Renal cortical epithelial cell (primary cell): ENCODE measurements at regions not wholly inside any gene's neighbourhood (a gene's known extent, or its start where the extent isn't known, plus 50 kb on each side); places are given as distances from the start of the nearest gene placed in this dataset.
"Not testable (repeated sequence)": the region's sequence is repeated elsewhere in the genome, so short reads cannot be mapped to it uniquely, and the experiment has no call there.

Experiments
- DNase-seq: peaks from one replicate; pipeline ENCODE4 v3.0.0-alpha.2; 2011; ENCODE audit warnings: low read depth

- DNase-seq: not testable (repeated sequence)
Observed at GRCh38 chr9:138213748-138214147, 336.2 kb downstream of the CACNA1B start.

GRCh38 chr9:138214548-138214947, 337.0 kb downstream of the CACNA1B start:
- not testable (repeated sequence) for DNase-seq

GRCh38 chr9:138215588-138215987, 338.0 kb downstream of the CACNA1B start:
- DNase-seq: not testable (repeated sequence)

GRCh38 chr9:138216817-138217216, 339.2 kb downstream of the CACNA1B start:
- not testable (repeated sequence) for DNase-seq

- DNase-seq: not testable (repeated sequence)
Observed at GRCh38 chr9:138217284-138217850, 339.8 kb downstream of the CACNA1B start.

- not testable (repeated sequence) for DNase-seq
Observed at GRCh38 chr9:138219249-138219648, 341.7 kb downstream of the CACNA1B start.

- not testable (repeated sequence) for DNase-seq
Observed at GRCh38 chr9:138221446-138222054, 344.0 kb downstream of the CACNA1B start.

- DNase-seq: not testable (repeated sequence)
Observed at GRCh38 chr9:138237099-138237498, 359.5 kb downstream of the CACNA1B start.

GRCh38 chr9:138282903-138283302, 405.3 kb downstream of the CACNA1B start:
- not testable (repeated sequence) for DNase-seq
